DMS53 treated with DMSO at 0.1 percent for 48 hours (cell line): ENCODE measurements at regions not wholly inside any gene's neighbourhood (a gene's known extent, or its start where the extent isn't known, plus 50 kb on each side); places are given as distances from the start of the nearest gene placed in this dataset.

Source experiments
- DNase-seq: peaks from one replicate; lab custom pipeline; 2025; ENCODE audit not compliant: unreplicated experiment; lab: John Stamatoyannopoulos, UW

GRCh38 chr13:47190696-47191305 is 293.9 kb upstream of the HTR2A start:
- DNase-seq = no peak

GRCh38 chr13:47188802-47189201 is 291.9 kb upstream of the HTR2A start:
- no peak for DNase-seq

- DNase-seq = no peak
Observed at GRCh38 chr13:47186471-47186870, 289.6 kb upstream of the HTR2A start.

- no peak for DNase-seq
Observed at GRCh38 chr13:47184321-47184720, 287.5 kb upstream of the HTR2A start.

GRCh38 chr13:47179321-47179720 is 282.5 kb upstream of the HTR2A start:
- DNase-seq = no peak

- no peak for DNase-seq
Observed at GRCh38 chr13:47178090-47178950, 281.5 kb upstream of the HTR2A start.

- DNase-seq = peak; percentile 27
Observed at GRCh38 chr13:47175172-47175866, 278.5 kb upstream of the HTR2A start.

GRCh38 chr13:47170971-47171370 is 274.1 kb upstream of the HTR2A start:
- DNase-seq = no peak

- DNase-seq = no peak
Observed at GRCh38 chr13:47168618-47169017, 271.8 kb upstream of the HTR2A start.

GRCh38 chr13:47168066-47168465 is 271.2 kb upstream of the HTR2A start:
- DNase-seq = no peak

GRCh38 chr13:47166336-47166735 is 269.5 kb upstream of the HTR2A start:
- no peak for DNase-seq

GRCh38 chr13:47159853-47160550 is 263.1 kb upstream of the HTR2A start:
- DNase-seq = no peak

- DNase-seq = no peak
Observed at GRCh38 chr13:47158593-47158992, 261.7 kb upstream of the HTR2A start.

GRCh38 chr13:47148543-47148942 is 251.7 kb upstream of the HTR2A start:
- DNase-seq = no peak

GRCh38 chr13:47147812-47148119 is 250.9 kb upstream of the HTR2A start:
- no peak for DNase-seq

- DNase-seq = no peak
Observed at GRCh38 chr13:47146991-47147811, 250.3 kb upstream of the HTR2A start.

- no peak for DNase-seq
Observed at GRCh38 chr13:47146136-47146535, 249.3 kb upstream of the HTR2A start.

- no peak for DNase-seq
Observed at GRCh38 chr13:47144782-47145181, 247.9 kb upstream of the HTR2A start.

- DNase-seq = no peak
Observed at GRCh38 chr13:47142105-47142504, 245.3 kb upstream of the HTR2A start.

GRCh38 chr13:47139519-47139918 is 242.7 kb upstream of the HTR2A start:
- no peak for DNase-seq

GRCh38 chr13:47136504-47136941 is 239.7 kb upstream of the HTR2A start:
- no peak for DNase-seq
